Liver (tissue), 3 donors: ENCODE measurements at regions not wholly inside any gene's neighbourhood (a gene's known extent, or its start where the extent isn't known, plus 50 kb on each side); places are given as distances from the start of the nearest gene placed in this dataset.

ENCODE experiments used
- ATF3 ChIP-seq: IDR thresholded peaks from 2 replicates; pipeline ENCODE4 v1.6.1; 2016; ENCODE audit warnings: antibody characterized with exemption
- CTCF ChIP-seq: fragments of 150-350 bp; IDR thresholded peaks from 2 replicates; pipeline ENCODE4 v1.5.1; 2017; ENCODE audit warnings: improper control_type of control experiment, low read depth, low read length; ENCODE audit not compliant: missing input control
- EGR1 ChIP-seq, 2 donors: IDR thresholded peaks; 2 replicates each; pipeline ENCODE4 v1.6.1; 2016 to 2018; ENCODE audit warnings: antibody characterized with exemption in 2 of 2, low read depth in 2 of 2
- FOXA1 ChIP-seq: IDR thresholded peaks from 2 replicates; pipeline ENCODE4 v1.6.1; 2016; ENCODE audit warnings: antibody characterized with exemption
- GABPA ChIP-seq, 2 donors: IDR thresholded peaks in 1 of 2; conservative IDR thresholded peaks in 1 of 2; 2 replicates each; pipeline ENCODE4 v1.6.1; 2016; ENCODE audit warnings: antibody characterized with exemption in 2 of 2, mild to moderate bottlenecking in 1 of 2, moderate library complexity in 1 of 2
- JUND ChIP-seq, 2 donors: IDR thresholded peaks; 2 replicates each; pipeline ENCODE4 v1.6.1; 2016; ENCODE audit warnings: antibody characterized with exemption in 2 of 2
- MAX ChIP-seq: IDR thresholded peaks from 2 replicates; pipeline ENCODE4 v1.6.1; 2016; ENCODE audit warnings: antibody characterized with exemption
- NR2F2 ChIP-seq: IDR thresholded peaks from 2 replicates; pipeline ENCODE4 v1.6.1; 2016; ENCODE audit warnings: antibody characterized with exemption
- RAD21 ChIP-seq, 2 donors: IDR thresholded peaks; 2 replicates each; pipeline ENCODE4 v1.6.1; 2016; ENCODE audit warnings: antibody characterized with exemption in 2 of 2, mild to moderate bottlenecking in 2 of 2
- REST ChIP-seq: IDR thresholded peaks from 2 replicates; pipeline ENCODE4 v1.6.1; 2016; ENCODE audit warnings: antibody characterized with exemption, mild to moderate bottlenecking
- SP1 ChIP-seq: IDR thresholded peaks from 2 replicates; pipeline ENCODE4 v1.6.1; 2018; ENCODE audit warnings: antibody characterized with exemption, mild to moderate bottlenecking
- TAF1 ChIP-seq: conservative IDR thresholded peaks from 2 replicates; pipeline ENCODE4 v1.6.1; 2016; ENCODE audit warnings: antibody characterized with exemption, mild to moderate bottlenecking
- YY1 ChIP-seq: IDR thresholded peaks from 2 replicates; pipeline ENCODE4 v1.6.1; 2016; ENCODE audit warnings: antibody characterized with exemption, mild to moderate bottlenecking
- ZBTB33 ChIP-seq: IDR thresholded peaks from 2 replicates; pipeline ENCODE4 v1.6.1; 2016; ENCODE audit warnings: antibody characterized with exemption
- donor health status: healthy.
- donor health status: healthy.

- TF ChIP-seq CTCF (no peak), SP1 (no peak), ATF3 (no peak), JUND (IDR thresholded peaks at IDR 0.05) (no peak), ZBTB33 (no peak), RAD21 (IDR thresholded peaks at IDR 0.05) (no peak), MAX (no peak), REST (no peak), GABPA (IDR thresholded peaks at IDR 0.05 in 1 of 2, conservative IDR thresholded peaks at IDR 0.05 in 1 of 2) (no peak), FOXA1 (no peak), YY1 (no peak), NR2F2 (no peak), EGR1 (IDR thresholded peaks at IDR 0.05; ENCODE audit: low read depth in 2 of 2) (no peak), TAF1 (no peak)
Observed at GRCh38 chrX:20515841-20516461, 249.2 kb upstream of the RPS6KA3 start.
